GM12801 (cell line): ENCODE measurements at regions not wholly inside any gene's neighbourhood (a gene's known extent, or its start where the extent isn't known, plus 50 kb on each side); places are given as distances from the start of the nearest gene placed in this dataset.

Source experiments
- TF ChIP-seq, protein P1 (sequence below): IDR thresholded peaks from one replicate; pipeline ENCODE4 v1.5.1; 2011; ENCODE audit warnings: control low read depth; ENCODE audit not compliant: insufficient read length; ENCODE audit errors: extremely low read depth

DNA sequence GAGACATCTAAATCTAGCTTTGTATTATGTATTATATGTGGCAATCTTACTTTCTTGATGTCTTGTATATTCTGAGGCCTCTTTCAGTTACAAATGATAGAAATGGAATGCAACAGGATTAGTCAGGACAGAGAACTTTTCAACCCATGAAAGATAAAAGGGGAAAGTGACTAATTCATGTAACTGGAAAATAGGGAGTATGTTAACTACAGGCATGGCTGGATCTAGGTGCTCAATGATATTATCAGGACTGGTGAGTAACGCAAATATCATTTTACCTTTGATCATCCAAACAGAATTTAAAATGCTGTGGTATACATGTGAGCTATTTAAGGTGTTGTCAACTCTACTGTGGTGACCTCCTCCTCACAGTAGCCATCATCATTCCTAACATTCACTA, 215.7 kb upstream of the GLRA1 start:
- TF ChIP-seq, protein P1, sequence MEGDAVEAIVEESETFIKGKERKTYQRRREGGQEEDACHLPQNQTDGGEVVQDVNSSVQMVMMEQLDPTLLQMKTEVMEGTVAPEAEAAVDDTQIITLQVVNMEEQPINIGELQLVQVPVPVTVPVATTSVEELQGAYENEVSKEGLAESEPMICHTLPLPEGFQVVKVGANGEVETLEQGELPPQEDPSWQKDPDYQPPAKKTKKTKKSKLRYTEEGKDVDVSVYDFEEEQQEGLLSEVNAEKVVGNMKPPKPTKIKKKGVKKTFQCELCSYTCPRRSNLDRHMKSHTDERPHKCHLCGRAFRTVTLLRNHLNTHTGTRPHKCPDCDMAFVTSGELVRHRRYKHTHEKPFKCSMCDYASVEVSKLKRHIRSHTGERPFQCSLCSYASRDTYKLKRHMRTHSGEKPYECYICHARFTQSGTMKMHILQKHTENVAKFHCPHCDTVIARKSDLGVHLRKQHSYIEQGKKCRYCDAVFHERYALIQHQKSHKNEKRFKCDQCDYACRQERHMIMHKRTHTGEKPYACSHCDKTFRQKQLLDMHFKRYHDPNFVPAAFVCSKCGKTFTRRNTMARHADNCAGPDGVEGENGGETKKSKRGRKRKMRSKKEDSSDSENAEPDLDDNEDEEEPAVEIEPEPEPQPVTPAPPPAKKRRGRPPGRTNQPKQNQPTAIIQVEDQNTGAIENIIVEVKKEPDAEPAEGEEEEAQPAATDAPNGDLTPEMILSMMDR: no peak

DNA sequence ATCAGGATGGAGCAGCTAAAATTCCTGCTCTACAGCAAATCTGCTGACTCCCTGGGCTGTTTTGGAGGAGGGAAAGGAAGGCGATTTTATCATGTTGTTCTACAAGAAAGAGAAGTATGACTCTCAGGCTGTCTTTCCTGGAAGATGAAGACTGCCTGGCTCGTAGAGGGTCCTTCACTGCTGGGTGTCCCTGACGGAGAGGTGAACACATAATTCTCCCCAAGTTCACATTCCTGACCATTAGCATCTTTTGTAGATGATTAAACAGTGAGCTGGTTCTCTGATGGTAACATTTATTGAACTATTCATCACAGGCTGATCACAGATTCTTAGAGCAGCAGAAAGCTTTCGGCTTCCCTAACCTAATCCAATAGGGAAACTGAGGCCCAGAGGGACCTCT, 212.4 kb upstream of the GLRA1 start:
- TF ChIP-seq, protein P1: no peak

DNA sequence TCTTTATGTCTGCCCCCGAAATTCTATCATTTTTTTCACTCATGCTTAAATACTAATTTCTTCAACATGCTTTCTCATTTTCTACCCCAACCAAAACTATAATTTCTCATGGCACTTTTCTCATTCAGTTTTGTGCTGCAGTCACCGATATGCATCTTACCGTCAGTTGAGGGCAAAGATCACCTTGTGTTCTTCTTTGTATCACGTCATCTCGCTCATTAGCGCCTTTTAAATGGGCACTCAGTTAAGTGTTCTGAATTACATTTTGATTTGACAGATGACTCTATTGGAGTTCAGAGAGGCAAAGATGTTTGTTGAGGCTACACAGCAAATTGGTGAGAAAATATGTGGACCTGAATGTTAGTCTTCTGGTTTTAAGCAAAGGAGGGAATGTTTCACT, 211.7 kb upstream of the GLRA1 start:
- TF ChIP-seq, protein P1: no peak

DNA sequence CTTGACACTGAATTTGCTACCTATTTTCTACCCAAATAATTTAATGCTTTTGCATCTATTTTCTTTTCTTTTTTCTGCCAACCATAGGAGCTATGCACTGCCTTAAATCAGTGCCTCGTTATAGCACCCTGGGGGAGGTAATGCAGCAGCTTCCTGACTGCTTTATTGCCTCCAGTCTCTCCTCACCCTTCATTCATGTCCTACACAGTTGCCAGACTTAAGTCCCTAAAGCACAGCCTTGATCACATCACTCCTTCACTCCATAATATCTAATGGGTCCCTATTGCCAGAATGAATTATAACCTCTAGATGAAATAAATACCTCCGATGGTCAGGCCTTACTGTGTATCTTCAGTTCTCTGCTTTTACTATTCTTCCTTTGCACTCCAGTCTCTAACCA, 211.2 kb upstream of the GLRA1 start:
- TF ChIP-seq, protein P1: no peak

DNA sequence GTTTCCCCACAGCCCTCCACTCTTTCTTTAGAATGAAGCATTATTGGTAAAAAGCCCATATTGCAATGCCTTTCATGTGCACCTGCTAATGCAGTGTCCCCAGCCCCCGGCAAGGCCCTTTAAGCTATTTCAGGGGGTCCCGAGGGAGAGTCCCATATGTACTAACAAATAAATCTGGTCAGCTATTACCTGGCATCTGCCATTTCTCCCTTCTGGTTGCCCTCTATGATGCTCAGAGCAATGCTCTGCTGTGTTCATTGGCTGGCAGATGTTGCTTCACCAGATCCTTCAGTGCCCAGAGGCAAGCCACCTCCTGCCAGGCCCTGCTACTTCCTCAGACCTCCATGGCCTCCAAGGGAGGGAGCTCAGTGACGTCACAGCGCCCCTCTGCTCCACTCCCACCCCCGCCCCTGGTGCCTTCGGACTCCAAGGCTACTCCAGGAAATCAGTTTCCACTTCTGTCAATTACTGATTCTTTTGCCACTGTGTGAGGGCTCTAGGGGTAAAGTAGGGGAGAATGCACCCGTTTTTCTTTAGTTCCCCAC, 201.1 kb upstream of the GLRA1 start:
- TF ChIP-seq, protein P1: no peak

DNA sequence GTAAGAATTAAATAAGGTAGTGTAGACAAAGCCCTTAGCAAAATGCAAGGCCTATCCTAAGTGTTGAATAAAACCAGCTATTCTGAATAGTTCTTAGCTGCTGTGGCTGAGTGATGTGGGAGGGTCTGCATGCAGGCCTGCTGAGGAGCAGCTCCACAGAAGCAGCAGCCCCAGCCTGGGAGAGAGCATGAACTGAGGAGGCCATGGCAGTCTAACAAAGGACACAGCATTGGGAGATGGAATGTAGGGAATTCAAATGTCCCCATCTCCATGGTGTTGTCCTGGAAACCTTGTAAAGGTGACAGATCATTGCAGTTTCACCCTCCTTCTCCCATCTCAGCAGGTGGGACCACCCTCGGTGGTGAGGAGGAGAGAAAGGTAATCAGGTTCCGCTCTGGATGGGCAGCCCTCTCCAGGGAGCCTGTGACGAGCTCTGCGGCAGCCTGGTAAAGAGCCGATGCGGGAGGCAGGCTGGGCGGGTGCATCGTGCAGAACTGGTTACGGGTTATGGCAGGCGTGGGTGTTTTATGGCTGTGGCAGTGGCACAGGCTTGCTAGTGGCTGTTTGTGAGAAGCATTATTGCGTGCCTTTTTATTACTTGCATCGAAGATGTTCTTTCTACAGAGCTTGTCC, 199.9 kb upstream of the GLRA1 start:
- TF ChIP-seq, protein P1: no peak

DNA sequence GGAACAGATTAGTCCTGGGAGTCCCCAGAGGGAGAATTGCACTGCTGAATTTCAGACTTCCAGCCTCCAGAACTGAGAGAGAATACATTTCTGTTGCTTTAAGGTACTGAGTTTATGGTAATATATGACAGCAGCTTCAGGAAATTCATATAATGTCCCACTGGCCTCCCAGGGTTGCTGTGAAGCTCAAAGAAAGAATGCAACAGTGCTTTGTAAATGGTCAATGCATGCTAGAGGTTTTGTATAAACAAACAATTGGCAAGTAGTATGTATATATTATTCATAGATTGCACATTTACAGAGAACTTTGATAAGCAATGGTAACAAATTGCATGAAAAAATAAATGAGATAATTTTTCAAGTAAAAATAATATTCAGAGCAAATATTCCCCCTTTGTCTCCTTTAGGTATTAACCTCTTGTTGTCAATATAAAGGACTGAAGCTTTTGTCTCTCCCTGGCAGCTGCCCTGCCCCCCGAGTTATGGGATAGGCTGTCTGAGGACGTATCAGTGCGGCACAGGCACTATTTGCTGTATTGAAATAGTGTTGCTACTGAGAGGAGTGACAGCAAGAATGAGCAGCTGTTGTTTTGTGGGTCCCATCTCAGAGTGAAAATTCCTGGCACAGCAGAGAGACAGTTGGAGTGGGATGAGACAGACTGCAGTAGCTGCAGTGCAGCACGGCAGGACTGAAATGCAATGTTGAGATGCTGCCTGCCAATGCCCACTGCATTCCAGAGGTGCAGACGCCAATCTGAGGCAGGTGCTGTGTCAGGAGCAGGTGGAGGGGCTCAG, 194.2 kb upstream of the GLRA1 start:
- TF ChIP-seq, protein P1: no peak
